CD4-positive, alpha-beta T cell treated with Interleukin-4 for 1 hour (primary cell): ENCODE measurements at regions not wholly inside any gene's neighbourhood (a gene's known extent, or its start where the extent isn't known, plus 50 kb on each side); places are given as distances from the start of the nearest gene placed in this dataset.

Experiments used
- DNase-seq, 2 donors: peaks; one replicate each; pipeline ENCODE4 v3.0.0-alpha.2; 2020 to 2022

DNA sequence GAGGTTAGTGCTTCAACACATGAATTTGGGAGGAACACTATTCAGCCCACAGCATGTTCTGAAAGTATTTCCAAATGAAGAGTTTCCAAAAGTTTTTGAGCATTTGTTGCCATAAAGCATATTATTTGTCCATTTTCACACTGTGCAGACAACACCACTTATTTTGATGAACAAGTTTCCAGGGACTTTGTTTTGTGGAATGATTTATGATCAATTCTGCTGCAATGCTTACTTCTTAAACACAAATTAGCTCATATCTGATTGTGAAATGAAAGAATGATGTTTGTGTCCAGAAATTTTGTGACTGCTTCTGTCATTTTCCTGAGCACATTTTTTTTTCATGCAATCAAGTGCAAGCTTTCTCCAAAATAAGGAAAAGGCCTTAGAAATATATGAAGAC is 205.3 kb downstream of the RAP2A start:
- no peak for DNase-seq

DNA sequence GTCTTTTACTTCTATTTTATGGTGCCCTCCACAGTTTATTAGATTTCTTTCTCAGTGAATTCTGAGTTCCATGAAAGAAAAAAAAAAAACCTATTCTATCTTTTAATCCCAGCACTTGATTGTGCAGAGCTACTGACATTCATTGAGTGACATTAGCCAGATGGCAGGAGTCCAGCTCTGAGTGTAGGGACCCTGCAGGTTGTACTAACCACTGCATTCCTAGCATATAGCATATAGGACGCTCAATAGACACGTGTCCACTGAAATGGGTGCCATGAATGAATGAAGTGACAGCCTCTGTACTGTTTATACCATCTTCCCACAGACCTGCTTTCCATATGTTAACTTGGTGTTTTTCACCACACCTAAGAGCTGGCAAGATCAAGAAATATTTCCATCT is 206.3 kb downstream of the RAP2A start:
- DNase-seq = no peak

- no peak for DNase-seq
These were observed 214.4 kb downstream of the RAP2A start for GRCh38 chr13:97648171-97648880.

- no peak for DNase-seq
These were observed 214.9 kb downstream of the RAP2A start for GRCh38 chr13:97648881-97649224.

- DNase-seq = no peak
These were observed 219.6 kb downstream of the RAP2A start for GRCh38 chr13:97653443-97654140.

- DNase-seq = no peak
These were observed 220.3 kb downstream of the RAP2A start for GRCh38 chr13:97654236-97654635.

DNA sequence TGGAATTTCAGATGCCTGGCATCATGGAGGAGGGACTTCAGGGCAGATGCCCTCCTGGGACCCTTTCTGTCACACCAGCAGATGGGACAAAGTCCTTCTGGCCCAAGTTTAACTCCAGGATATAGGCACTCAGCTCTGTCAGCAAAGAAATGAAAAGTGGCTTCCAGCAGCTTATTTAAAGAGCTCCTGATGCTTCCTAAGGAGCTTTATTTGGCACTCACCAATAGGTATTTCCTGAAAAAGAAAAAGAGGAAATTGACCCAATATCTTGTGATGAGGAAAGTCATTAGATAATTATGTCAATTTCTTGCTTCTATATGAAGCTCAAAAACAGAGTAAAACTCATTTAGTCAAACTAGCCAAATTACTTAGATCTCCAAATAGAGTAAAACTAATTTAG is 224.6 kb downstream of the RAP2A start:
- no peak for DNase-seq

DNA sequence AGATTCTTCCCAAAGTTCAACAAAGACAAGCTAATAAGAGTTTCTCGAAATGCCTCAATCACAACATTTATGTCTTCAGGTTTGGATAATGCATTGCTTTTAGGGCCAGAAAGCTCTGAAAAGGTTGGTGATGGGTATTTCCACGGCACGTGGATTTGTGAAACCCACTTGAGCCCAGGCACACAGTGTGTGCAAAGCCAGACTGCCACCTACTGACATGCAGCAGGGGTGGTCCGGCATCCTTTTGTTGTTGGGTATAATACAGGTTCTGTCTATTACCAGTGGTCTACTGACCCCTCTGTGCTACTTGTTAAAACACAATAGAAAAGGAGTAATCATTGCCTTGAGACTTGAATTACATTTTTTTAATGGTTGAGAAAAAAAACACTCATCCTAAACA is 225.6 kb downstream of the RAP2A start:
- DNase-seq = peak in 1 of 2 donors; percentile 12

DNA sequence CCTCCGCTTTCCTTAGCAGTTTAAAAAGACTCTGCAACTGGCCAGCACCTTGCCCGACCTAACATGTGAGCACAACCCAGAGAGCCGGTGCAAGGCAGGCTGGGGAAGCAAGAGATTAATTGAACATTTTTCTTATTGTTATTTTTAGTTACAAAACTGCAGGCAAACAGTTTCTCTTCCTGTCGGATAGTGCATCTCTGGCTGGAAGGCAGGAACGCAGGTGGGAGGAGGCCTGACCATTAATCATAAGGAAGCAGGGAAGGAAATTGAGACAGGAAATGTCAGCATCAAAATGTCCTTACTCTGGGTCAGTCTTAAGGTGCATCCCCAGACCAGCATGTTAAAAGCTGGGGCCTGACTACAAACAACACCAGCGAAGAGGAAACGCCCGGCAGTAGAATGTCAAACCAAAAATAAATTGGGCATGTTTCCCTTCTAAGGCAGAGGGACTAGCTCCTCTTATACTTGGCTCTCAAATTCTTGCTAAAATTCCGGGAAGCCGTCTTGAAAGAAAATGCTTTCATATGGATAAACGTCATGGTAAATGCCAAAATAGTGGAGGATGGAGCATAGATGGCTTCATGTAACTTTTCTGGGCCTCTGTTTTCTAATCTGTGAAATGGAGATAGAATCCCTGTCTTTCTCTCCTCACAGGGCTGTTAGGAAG is 226.8 kb downstream of the RAP2A start:
- no peak for DNase-seq

- no peak for DNase-seq
These were observed 252.6 kb downstream of the RAP2A start for GRCh38 chr13:97686594-97686993.

DNA sequence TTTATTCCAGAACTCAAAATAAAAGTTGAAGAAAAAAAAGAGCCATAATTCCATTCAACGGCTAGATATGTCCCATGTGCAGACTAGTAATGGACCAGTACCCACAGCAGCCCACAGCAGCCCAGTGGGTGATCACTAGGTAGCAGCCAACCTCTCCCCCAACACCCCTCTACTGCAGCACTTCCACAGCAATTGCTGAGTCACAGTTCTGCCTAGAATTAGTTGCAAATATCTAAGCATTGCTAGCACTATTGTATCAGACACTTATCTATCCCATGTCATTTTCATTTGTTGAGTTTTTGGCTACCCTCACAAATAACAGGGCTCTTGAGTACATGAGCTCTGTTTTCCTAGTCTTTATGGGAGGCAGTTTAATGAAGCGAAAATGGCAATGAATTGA is 258.7 kb downstream of the RAP2A start:
- DNase-seq = no peak

DNA sequence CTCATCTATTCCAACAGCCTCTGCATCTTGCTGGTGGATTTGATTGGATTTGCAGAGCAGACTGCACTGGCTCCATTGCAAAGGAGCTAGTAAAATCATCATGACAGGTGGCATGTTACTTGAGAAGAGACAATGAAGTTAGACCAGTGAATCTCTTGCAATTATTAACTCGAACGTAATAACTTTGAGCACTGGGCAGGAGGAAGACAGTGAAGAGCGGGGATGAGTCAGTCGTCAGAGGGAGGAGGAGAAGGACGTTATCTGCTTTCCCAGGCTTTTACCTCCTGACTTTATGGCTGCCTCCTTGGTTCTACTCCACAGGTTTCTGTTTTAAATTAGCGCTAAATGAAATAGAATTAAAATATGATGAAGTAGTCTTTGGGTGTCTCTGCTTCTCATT is 257.8 kb upstream of the IPO5 start:
- DNase-seq = no peak

GRCh38 chr13:97696921-97697320 is 256.6 kb upstream of the IPO5 start:
- DNase-seq = no peak

- DNase-seq = no peak
These were observed 253.1 kb upstream of the IPO5 start for GRCh38 chr13:97700306-97700848.

DNA sequence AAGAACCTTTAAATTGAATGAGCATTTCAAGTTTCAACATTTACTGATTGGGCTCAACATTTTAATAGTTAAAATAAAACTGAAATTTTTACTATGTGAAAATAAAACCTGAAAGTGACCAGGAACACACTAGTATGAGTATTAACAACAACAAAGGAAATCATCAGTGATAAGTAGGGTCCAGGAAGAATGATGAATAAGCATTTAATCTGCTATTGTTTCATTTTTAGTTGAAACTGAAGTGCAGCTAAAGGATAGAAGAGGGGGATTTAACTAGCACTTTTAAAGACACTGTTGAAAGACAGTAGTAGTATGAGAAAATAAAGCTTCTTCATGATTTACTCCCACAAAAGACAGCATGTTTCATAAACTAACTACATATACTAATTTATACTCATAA is 250.9 kb upstream of the IPO5 start:
- DNase-seq = no peak

DNA sequence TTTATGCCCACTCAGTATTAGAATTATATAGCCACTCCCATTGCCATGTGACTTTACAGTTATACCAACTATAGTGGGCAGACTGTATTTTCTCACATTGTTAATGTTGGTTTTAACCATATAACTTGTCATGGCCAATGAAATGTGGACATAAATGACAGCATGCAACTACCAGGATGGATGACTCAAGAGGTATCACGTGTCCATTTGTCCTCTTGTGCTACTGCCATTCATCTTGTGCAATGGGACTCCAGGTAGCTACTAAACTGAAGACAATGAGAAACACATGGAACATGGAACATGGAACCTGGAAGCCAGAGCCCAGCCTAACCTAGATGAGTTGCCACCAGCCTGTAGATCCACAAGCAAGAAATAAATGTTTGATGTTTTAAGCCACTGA is 242.7 kb upstream of the IPO5 start:
- DNase-seq = no peak

- DNase-seq = no peak
These were observed 240.7 kb upstream of the IPO5 start for GRCh38 chr13:97712770-97713169.

DNA sequence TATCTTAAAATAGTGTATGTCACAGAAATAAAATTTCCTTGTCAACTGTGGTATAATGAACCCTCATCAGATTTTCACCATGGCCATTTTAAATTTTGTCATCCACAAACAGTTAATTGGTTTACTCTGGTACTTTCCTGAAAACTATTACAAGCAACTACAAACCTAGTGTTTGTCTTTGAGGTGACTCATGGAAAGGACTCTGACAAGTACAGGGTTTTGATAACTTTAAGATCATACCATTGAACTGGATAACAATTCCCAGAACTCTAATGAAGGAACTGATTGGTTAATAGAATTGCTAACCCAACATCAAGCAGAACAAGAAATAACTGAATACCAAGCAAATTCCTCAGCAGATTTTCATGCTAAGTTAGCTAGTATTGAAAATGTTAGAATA is 237.7 kb upstream of the IPO5 start:
- DNase-seq = no peak

GRCh38 chr13:97716746-97717145 is 236.7 kb upstream of the IPO5 start:
- DNase-seq = no peak

- DNase-seq = no peak
These were observed 233.7 kb upstream of the IPO5 start for GRCh38 chr13:97719736-97720135.

- DNase-seq = no peak
These were observed 232.6 kb upstream of the IPO5 start for GRCh38 chr13:97720896-97721295.

GRCh38 chr13:97723655-97724054 is 229.8 kb upstream of the IPO5 start:
- DNase-seq = no peak

DNA sequence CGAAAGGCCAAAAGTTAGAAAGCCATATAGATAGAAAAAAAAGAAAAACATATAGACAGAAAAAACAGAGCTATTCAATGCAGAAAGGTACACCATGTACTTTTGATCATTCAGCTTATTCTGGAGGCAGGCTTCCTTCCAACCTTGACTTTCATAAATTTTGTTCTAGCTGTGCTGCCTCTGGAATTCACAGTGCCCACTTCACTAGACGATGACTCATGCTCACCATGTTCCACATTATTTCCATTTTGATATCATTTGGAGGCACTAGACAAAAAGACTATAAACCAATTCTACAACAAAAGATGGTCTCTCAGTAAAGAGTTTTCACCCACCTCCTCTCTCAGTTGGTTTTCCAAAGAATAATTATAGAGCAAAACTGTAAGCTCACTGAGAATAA is 229.0 kb upstream of the IPO5 start:
- DNase-seq = no peak

DNA sequence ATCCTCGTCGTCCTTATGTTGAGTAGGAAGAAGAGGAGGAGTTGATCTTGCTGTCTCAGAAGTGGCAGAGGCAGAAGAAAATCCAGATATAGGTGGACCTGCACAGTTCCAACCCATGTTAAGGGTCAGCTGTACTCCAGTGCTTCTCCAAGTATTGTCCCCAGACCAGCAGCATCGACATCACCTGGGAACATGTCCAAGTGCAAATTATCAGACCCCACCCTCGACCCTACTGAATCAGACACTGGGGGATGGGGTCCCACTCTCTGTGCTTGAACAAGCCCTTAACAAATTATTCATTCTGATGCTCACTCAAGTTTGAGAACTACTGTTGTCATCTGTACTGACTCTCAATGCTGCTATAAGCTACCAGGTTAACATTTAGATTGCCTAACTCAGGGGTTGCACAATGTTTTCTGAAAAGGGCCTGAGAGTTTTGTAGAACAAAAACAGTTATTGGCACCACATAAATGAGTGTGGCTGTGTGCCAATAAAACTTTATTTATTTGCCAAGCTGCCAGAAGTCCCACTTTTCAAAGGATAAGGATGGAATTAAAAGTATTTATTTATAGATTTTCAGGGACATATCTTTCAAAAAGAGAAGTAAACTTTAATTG is 226.7 kb upstream of the IPO5 start:
- no peak for DNase-seq
